Right lobe of liver (tissue), 4 donors: ENCODE measurements at regions not wholly inside any gene's neighbourhood (a gene's known extent, or its start where the extent isn't known, plus 50 kb on each side); places are given as distances from the start of the nearest gene placed in this dataset.

Experiments
- POLR2A ChIP-seq: fragments of 450-650 bp; IDR thresholded peaks from one replicate; pipeline ENCODE4 v1.6.1; 2017; ENCODE audit warnings: antibody characterized with exemption, mild to moderate bottlenecking
- TF ChIP-seq, protein P1 (sequence below), 4 donors: fragments of 200-600 bp in 3 of 4; fragments of 450-650 bp in 1 of 4; IDR thresholded peaks; one replicate each; pipeline versions ENCODE4 v1.5.1 to v1.8.0; 2016 to 2022; ENCODE audit warnings: antibody characterized with exemption in 4 of 4, mild to moderate bottlenecking in 2 of 4
- donor health status: DM: no; HTN: no; CAD: no.
- donor health status: DM: no; HTN: no; CAD: no.
- donor health status: DM: no; HTN: yes; CAD: no.

DNA sequence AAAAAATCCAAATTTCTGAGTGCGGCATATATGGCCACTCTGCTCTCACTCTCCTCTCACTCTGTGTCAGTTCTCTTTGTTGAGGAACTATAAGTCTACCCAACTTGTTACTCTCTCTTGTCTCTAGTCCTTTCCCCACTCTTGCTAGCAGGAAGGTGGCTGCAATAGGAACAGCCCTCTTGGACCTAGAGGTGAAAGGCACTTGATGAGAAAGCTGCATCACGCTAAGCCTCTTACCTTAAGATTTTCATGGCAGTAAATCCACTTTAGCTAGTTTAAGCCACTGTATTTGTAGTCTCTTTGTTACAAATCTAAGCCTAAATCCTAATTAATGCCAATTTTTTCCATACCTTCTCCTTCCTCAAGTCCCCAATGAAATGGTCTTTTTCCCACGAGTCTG, 189.9 kb downstream of the NKX6-1 start:
- TF ChIP-seq POLR2A = no peak
- TF ChIP-seq, protein P1, sequence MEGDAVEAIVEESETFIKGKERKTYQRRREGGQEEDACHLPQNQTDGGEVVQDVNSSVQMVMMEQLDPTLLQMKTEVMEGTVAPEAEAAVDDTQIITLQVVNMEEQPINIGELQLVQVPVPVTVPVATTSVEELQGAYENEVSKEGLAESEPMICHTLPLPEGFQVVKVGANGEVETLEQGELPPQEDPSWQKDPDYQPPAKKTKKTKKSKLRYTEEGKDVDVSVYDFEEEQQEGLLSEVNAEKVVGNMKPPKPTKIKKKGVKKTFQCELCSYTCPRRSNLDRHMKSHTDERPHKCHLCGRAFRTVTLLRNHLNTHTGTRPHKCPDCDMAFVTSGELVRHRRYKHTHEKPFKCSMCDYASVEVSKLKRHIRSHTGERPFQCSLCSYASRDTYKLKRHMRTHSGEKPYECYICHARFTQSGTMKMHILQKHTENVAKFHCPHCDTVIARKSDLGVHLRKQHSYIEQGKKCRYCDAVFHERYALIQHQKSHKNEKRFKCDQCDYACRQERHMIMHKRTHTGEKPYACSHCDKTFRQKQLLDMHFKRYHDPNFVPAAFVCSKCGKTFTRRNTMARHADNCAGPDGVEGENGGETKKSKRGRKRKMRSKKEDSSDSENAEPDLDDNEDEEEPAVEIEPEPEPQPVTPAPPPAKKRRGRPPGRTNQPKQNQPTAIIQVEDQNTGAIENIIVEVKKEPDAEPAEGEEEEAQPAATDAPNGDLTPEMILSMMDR (IDR thresholded peaks at IDR 0.05) = no peak
